NCI-H2196 treated with DMSO at 0.1 percent for 48 hours (cell line): ENCODE measurements at regions not wholly inside any gene's neighbourhood (a gene's known extent, or its start where the extent isn't known, plus 50 kb on each side); places are given as distances from the start of the nearest gene placed in this dataset.
A peak's percentile ranks its signal among the peaks of the same experiment; 100 is the strongest.

Source experiments
- DNase-seq: peaks from one replicate; lab custom pipeline; 2025; ENCODE audit not compliant: unreplicated experiment; lab: John Stamatoyannopoulos, UW

DNA sequence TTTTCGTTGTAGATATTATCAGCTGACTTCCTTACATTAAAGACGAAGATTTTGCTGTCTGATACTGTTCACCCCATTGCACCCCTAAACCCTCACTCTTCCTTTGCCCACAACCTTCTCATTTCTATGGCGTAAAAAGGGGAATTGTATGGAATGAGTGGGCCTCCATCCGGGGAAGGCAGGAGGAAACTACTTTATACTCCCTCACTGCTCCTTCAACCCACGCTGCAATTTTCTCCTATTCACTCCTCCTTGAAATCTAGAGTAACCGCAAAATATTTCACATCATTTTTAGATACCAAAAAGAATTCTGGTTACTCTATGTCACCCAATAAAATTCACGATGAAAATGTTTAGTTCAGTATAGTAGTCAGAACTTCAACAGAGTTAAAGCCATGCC lies 330.8 kb downstream of the DIRAS2 start:
- no peak for DNase-seq

GRCh38 chr9:90322296-90322695 lies 320.3 kb downstream of the DIRAS2 start:
- no peak for DNase-seq

- DNase-seq: no peak
These were observed 316.5 kb downstream of the DIRAS2 start for GRCh38 chr9:90325913-90326653.

GRCh38 chr9:90330231-90330630 lies 312.4 kb downstream of the DIRAS2 start:
- DNase-seq: no peak

GRCh38 chr9:90331826-90332575 lies 310.6 kb downstream of the DIRAS2 start:
- DNase-seq: no peak

GRCh38 chr9:90333226-90333625 lies 309.4 kb downstream of the DIRAS2 start:
- DNase-seq: no peak

- DNase-seq: no peak
These were observed 302.2 kb downstream of the DIRAS2 start for GRCh38 chr9:90340421-90340820.

DNA sequence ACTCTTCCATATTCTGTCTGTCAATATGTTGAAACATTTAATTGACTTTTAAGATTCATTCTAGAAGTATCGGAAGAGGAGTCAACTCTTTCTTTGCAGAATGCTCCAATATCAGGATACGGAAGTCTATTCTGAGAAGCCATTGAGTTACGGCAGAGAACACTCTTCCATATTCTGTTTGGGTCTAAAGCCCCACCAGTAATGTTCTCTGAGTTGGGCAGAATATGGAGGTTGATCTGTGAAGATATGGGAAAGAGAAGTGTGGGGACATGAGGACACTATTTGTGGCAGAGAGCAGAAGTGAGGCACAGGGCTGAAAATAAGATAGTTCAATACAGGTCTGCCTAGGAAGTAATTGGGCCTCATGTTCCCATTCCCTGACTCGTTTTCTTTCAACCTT lies 300.0 kb downstream of the DIRAS2 start:
- DNase-seq: no peak

- DNase-seq: no peak
These were observed 299.3 kb downstream of the DIRAS2 start for GRCh38 chr9:90343366-90343765.

- no peak for DNase-seq
These were observed 298.6 kb downstream of the DIRAS2 start for GRCh38 chr9:90343991-90344390.

GRCh38 chr9:90365666-90366065 lies 277.0 kb downstream of the DIRAS2 start:
- no peak for DNase-seq

DNA sequence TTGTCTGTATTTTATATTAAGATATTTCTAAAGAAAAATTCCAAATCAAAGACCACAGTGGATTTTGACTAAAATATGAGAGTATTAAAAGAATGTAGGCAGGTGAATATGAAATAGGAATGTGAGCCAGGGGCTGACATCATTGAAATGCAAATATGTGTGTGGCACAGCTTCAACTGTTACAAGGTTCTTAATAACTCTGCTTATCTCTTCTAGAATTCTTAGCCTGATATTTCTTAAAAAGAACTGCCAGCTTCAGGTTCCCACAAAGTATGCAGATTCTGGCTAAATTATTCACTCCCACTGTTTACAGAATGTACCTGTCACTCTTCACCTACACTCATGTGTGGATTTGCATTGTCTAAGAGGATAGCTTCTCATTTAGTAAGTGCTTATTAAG lies 274.4 kb downstream of the DIRAS2 start:
- no peak for DNase-seq

DNA sequence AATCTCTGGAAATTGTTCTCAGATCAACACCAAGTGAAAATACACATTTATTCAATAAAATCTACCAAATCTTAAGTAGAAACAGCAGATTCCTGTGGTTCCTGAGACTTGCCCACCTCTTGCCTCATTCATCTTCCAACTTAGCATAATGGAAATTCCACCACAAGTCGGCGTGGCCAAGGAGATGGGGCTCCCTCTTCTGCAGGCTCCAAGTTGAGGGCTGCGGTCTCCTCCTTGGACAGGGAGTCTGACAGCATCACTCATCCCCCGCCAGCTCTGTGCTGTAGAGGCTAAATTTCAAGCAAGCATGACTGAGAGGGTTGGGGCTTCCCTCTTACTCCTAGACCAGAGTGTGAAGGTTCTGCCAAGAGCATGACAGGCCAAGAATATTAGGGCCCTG lies 273.7 kb downstream of the DIRAS2 start:
- no peak for DNase-seq

DNA sequence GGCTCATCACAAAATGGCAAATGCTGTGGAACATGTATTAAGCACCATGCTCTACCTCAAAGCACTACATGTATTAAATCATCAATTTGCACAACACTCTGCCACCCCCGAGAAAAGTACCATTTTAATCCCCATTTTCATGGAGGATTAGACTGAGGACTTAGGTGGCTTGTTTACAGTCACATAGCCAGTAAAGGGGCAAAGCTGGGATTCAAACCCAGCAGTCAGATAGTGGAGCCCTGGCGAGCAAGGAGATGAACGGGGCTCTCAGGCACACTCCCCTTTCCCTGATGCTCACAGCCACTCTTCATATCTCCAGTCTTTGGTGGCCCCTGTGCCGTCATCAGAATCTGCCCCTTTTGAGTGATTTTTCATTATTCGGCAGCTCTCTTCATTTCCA lies 262.9 kb downstream of the DIRAS2 start:
- DNase-seq: no peak

- no peak for DNase-seq
These were observed 257.5 kb downstream of the DIRAS2 start for GRCh38 chr9:90385146-90385545.

DNA sequence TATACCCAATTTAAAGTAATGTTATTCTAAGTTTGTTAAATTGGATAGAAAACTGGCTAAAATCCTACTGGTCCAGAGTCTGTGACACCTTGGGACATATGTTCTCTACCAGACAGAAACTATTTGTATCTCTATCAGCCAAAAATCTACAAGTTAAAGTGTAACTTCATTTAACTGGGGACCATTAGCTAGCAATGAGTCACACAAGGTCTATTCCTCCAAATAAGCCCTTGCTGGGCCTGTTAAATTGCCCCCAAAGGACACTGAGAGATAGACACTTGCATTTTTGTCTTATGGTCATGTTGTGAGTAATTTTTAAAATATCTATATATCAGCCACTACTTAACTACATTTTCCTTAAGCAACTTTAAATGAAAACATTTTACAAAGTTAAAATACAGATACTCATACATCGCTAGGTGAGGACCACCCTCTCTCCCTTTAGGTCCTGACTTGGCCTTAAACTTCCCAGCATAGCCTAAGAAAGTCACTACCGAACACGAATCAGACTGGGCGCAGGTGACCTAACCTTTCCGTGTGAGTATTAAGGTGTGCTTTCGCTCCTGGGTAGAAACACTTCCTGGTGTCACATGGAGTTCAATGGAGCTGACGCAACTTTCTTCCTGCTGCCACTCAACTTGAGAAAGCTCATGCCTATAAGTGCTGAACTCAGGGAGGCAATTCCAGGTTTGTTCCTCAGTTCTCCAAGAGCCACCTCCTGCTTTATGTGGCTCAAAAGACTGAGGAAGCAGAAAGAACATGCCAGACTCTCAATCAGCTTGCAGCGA lies 249.1 kb downstream of the DIRAS2 start:
- DNase-seq: no peak

- DNase-seq: no peak
These were observed 247.8 kb downstream of the DIRAS2 start for GRCh38 chr9:90394871-90395270.

GRCh38 chr9:90400091-90400490 lies 242.5 kb downstream of the DIRAS2 start:
- no peak for DNase-seq

GRCh38 chr9:90408659-90409058 lies 234.0 kb downstream of the DIRAS2 start:
- no peak for DNase-seq

DNA sequence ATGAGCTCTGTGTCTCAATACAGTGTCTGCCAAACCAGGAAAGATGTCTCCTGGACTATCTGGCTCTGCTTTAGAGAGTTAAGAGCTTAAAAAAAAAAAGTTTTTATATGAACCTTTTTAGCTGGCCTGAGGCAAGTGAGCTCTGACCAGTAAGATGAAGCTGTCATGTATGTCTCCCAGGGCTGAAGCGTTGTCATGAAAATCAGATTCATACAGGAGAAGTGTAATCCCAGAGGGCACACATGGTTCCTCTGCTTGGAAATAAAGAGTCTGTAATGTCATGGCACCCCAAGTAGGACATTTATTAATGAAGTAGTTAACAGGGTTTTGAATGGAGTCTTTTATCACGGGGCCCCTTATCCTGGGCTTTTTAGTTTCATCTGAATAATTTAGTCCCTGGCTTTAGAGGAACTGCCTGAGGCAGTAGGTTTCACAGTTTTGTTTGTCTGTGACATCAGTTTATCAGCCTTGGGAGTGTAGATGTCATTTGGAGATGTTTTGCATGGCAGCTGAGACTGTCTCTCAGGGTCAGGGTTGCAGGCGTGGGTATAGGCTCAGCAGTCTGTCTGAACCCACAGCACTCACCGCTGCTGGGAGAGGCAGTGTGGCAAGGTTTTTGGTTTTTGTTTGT lies 223.3 kb downstream of the DIRAS2 start:
- no peak for DNase-seq

DNA sequence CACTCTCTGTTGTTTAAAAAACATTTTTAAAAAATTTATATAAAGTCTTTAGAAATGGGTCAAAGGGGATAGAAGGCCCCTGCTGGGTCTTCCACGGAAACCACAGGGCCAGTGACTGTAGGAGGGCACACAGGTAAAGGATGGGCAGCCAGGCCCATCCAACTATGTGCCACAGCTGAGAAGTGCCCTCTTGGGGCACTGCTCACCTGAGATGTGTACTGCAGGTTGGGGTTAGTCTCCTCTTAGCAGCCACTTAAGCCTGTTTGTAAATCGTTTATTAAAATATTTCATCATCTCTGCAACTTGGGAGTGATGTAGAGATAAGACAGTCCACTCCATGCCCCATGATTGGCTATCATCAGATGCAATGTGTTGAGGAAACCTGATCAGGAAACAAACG lies 222.4 kb downstream of the DIRAS2 start:
- DNase-seq: peak; percentile 47
